ENCODE measurements at regions not wholly inside any gene's neighbourhood (a gene's known extent, or its start where the extent isn't known, plus 50 kb on each side); places are given as distances from the start of the nearest gene placed in this dataset.

- TF ChIP-seq CTCF (conservative IDR thresholded peaks at IDR 0.05 in 1 of 2, IDR thresholded peaks at IDR 0.05 in 1 of 2; ENCODE audit: low read depth in 1 of 2, low read length in 2 of 2) (no peak), EZH2 (IDR thresholded peaks at IDR 0.05; ENCODE audit: low read length, missing control alignments) (no peak)
Measured at GRCh38 chr6:12569646-12570045, 146.9 kb upstream of the PHACTR1 start.

Measured in fibroblast of lung (primary cell).